Choroid plexus epithelial cell (primary cell): ENCODE measurements at regions not wholly inside any gene's neighbourhood (a gene's known extent, or its start where the extent isn't known, plus 50 kb on each side); places are given as distances from the start of the nearest gene placed in this dataset.

Experiments
- DNase-seq: peaks from one replicate; pipeline ENCODE4 v3.0.0-alpha.2; 2010; ENCODE audit warnings: low read depth
- H3K4me3 ChIP-seq: 2 replicates; pipeline ENCODE4 v1.5.1; 2011; ENCODE audit warnings: low read depth, mild to moderate bottlenecking, control low read depth, low read length, moderate library complexity
- CTCF ChIP-seq: conservative IDR thresholded peaks from 2 replicates; pipeline ENCODE4 v1.5.1; 2011; ENCODE audit warnings: low read depth, mild to moderate bottlenecking, control low read depth, inconsistent platforms, low read length, moderate library complexity

DNA sequence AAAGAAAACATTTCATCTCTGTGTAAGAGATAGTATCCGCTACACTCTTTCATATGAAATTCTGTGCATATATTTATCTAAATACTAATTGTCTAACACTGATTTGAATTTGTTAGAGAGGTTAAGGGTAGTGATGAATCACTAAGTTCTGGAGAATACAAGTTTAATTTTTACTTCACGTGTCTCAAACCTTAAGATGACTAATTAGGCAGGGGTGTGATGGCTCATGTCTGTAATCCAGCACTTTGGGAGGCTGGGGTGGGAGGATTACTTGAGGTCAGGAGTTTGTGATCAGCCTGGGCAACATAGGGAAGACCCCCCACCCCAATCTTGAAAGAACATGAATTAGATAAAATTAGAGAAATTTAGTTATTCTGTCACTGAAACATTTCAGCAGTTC, 2241.9 kb downstream of the PCDH7 start:
- no peak overlapping the region for H3K4me3 ChIP-seq
- DNase-seq, result no peak
- no peak for TF ChIP-seq CTCF

- H3K4me3 ChIP-seq, result no peak overlapping the region
- peak; percentile 64 for DNase-seq
- TF ChIP-seq CTCF, result no peak
Measured at GRCh38 chr4:32985256-32985655, 2265.1 kb downstream of the PCDH7 start.

GRCh38 chr4:32986236-32986635, 2266.1 kb downstream of the PCDH7 start:
- no peak for TF ChIP-seq CTCF
- DNase-seq, result no peak
- no peak overlapping the region for H3K4me3 ChIP-seq

DNA sequence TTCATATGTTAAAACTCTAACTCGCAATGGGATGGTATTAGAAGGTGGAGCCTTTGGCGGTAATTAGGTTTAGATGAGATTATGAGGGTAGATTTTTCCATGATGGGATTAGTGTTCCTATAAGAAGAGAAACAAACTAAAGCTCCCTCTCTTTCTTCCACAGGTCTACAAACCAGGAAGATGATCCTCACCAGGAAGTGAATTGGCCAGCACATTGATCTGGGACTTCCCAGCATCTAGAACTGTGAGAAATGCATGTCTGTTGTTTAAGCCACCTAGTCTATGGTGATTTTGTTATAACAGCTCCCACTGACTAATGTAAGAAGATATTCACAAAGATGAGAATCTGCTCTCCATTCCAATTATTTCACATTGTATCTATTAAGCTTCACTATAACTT, 2266.9 kb downstream of the PCDH7 start:
- no peak overlapping the region for H3K4me3 ChIP-seq
- DNase-seq, result no peak
- no peak for TF ChIP-seq CTCF

- no peak overlapping the region for H3K4me3 ChIP-seq
- DNase-seq, result no peak
- TF ChIP-seq CTCF, result no peak
Measured at GRCh38 chr4:32988165-32988811, 2268.1 kb downstream of the PCDH7 start.

DNA sequence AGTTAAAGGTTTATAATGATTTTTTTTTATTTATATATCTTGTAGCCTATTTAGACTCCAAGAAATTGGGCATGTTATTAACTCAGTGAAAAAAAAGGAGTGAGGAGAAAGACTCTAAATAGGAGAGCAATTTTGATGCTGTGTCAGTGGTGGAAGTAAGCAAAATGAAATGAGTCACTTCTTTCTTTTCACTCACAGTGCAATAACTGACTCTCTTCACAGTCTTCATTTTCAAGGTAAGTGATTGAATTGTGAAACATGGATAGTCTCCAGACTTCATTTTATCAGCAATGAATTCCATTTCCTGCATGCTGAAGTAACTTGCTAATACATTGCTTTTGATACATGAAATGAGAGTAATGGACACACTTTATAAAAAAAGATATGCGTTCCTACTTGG, 2271.5 kb downstream of the PCDH7 start:
- H3K4me3 ChIP-seq, result no peak overlapping the region
- DNase-seq, result peak; percentile 13
- no peak for TF ChIP-seq CTCF
